DMS 273 (cell line): ENCODE measurements at regions not wholly inside any gene's neighbourhood (a gene's known extent, or its start where the extent isn't known, plus 50 kb on each side); places are given as distances from the start of the nearest gene placed in this dataset.

Source experiments
- DNase-seq: peaks from one replicate; lab custom pipeline; 2025; ENCODE audit not compliant: unreplicated experiment; lab: John Stamatoyannopoulos, UW

GRCh38 chr13:50437252-50437651 lies 406.2 kb downstream of the DLEU7 start:
- no peak for DNase-seq

GRCh38 chr13:50438351-50438750 lies 405.1 kb downstream of the DLEU7 start:
- no peak for DNase-seq

GRCh38 chr13:50441130-50441529 lies 402.4 kb downstream of the DLEU7 start:
- DNase-seq: no peak

GRCh38 chr13:50444726-50445125 lies 398.8 kb downstream of the DLEU7 start:
- DNase-seq: no peak

- no peak for DNase-seq
Measured at GRCh38 chr13:50446611-50447010, 396.9 kb downstream of the DLEU7 start.

- DNase-seq: peak; percentile 74
Measured at GRCh38 chr13:50448535-50448998, 394.9 kb downstream of the DLEU7 start.

- DNase-seq: no peak
Measured at GRCh38 chr13:50449465-50449864, 394.0 kb downstream of the DLEU7 start.

GRCh38 chr13:50450279-50450678 lies 393.2 kb downstream of the DLEU7 start:
- DNase-seq: no peak

- DNase-seq: no peak
Measured at GRCh38 chr13:50451609-50452008, 391.9 kb downstream of the DLEU7 start.

- no peak for DNase-seq
Measured at GRCh38 chr13:50452028-50452427, 391.5 kb downstream of the DLEU7 start.

- DNase-seq: peak; percentile 11
Measured at GRCh38 chr13:50452756-50453155, 390.7 kb downstream of the DLEU7 start.

GRCh38 chr13:50453188-50453587 lies 390.3 kb downstream of the DLEU7 start:
- DNase-seq: no peak

GRCh38 chr13:50456111-50456510 lies 387.4 kb downstream of the DLEU7 start:
- no peak for DNase-seq

- no peak for DNase-seq
Measured at GRCh38 chr13:50457415-50458393, 385.8 kb downstream of the DLEU7 start.

GRCh38 chr13:50459046-50459445 lies 384.4 kb downstream of the DLEU7 start:
- DNase-seq: no peak

- no peak for DNase-seq
Measured at GRCh38 chr13:50459658-50460057, 383.8 kb downstream of the DLEU7 start.

- DNase-seq: peak; percentile 18
Measured at GRCh38 chr13:50460358-50460757, 383.1 kb downstream of the DLEU7 start.

- DNase-seq: no peak
Measured at GRCh38 chr13:50461189-50461588, 382.3 kb downstream of the DLEU7 start.

- DNase-seq: no peak
Measured at GRCh38 chr13:50463719-50464118, 379.8 kb downstream of the DLEU7 start.

- peak; percentile 61 for DNase-seq
Measured at GRCh38 chr13:50464349-50465251, 378.9 kb downstream of the DLEU7 start.

GRCh38 chr13:50466456-50466855 lies 377.0 kb downstream of the DLEU7 start:
- no peak for DNase-seq
